Small intestine (tissue), 7 donors: ENCODE measurements at regions not wholly inside any gene's neighbourhood (a gene's known extent, or its start where the extent isn't known, plus 50 kb on each side); places are given as distances from the start of the nearest gene placed in this dataset.

Source experiments
- DNase-seq, 2 donors: peaks; one replicate each; pipeline versions ENCODE4 v3.0.0 to v3.0.0-alpha.2; 2013
- FAIRE-seq: peaks from 2 replicates; lab custom pipeline; 2012; peaks lifted over from hg19 to GRCh38; lab: Jason Lieb, UNC
- H3K27ac ChIP-seq, 3 donors: one replicate each; pipeline ENCODE4 v1.5.1; 2013; ENCODE audit warnings: low read length in 2 of 3, mild to moderate bottlenecking in 2 of 3, control low read depth in 1 of 3, inconsistent platforms in 1 of 3, low read depth in 1 of 3, moderate library complexity in 1 of 3
- H3K27me3 ChIP-seq, 3 donors: one replicate each; pipeline ENCODE4 v1.6.1; 2013; ENCODE audit warnings: low read length in 3 of 3, inconsistent platforms in 1 of 3; ENCODE audit not compliant: control insufficient read depth in 3 of 3, insufficient read depth in 3 of 3
- H3K36me3 ChIP-seq, 3 donors: one replicate each; pipeline ENCODE4 v1.6.1; 2013; ENCODE audit warnings: low read length in 3 of 3, inconsistent platforms in 1 of 3, low read depth in 1 of 3, mild to moderate bottlenecking in 1 of 3, moderate library complexity in 1 of 3; ENCODE audit not compliant: control insufficient read depth in 3 of 3, insufficient read depth in 2 of 3
- H3K4me1 ChIP-seq, 3 donors: one replicate each; pipeline ENCODE4 v1.6.1; 2013; ENCODE audit warnings: low read length in 2 of 3, inconsistent platforms in 1 of 3, low read depth in 1 of 3, mild to moderate bottlenecking in 1 of 3, moderate library complexity in 1 of 3; ENCODE audit not compliant: control insufficient read depth in 3 of 3, insufficient read depth in 2 of 3
- H3K4me3 ChIP-seq, 3 donors: one replicate each; pipeline ENCODE4 v1.5.1; 2013; ENCODE audit warnings: low read length in 3 of 3, control low read depth in 1 of 3, inconsistent platforms in 1 of 3, low read depth in 1 of 3, mild to moderate bottlenecking in 1 of 3, moderate library complexity in 1 of 3
- H3K9me3 ChIP-seq, 2 donors: one replicate each; pipeline ENCODE4 v1.6.1; 2013; ENCODE audit warnings: low read depth in 1 of 2, low read length in 1 of 2; ENCODE audit not compliant: control insufficient read depth in 2 of 2, insufficient read depth in 1 of 2
- WGBS, 3 donors: extraction: QIAGEN DNeasy Blood & Tissue Kit; methylation state at CpG; one replicate each; pipeline ENCODE4 v1.1.7; 2013; 5-methylcytosine and 5-hydroxymethylcytosine counted together
- donor health status: healthy with polysubstance abuse.
- donor health status: control.
- donor health status: control.
- donor health status: Bipolar disorder and iron deficiency.
- donor health status: healthy.

DNA sequence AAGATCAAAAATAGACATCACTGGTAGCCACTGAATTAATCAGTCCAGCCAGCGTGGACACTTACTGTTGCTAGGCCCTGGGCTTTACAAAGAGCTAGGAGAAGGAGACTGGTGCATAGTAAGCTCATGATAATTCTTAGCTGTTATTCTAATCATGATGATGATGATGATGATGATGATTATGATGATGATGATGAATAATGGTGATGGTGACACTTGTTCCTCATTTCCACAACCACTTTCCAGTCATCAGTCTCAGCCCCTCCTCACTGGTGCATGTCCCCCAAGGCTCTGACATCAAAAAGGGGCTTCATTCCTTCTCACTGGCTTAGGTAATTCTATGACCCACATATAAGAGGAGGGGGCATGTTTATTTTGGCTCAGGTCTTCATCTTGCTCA, 701.0 kb downstream of the PTPRU start:
- 84 to 91% (median 88%) methylated on average over 1 of the region's 1 CpG for WGBS, 3 donors
- FAIRE-seq, result no peak

DNA sequence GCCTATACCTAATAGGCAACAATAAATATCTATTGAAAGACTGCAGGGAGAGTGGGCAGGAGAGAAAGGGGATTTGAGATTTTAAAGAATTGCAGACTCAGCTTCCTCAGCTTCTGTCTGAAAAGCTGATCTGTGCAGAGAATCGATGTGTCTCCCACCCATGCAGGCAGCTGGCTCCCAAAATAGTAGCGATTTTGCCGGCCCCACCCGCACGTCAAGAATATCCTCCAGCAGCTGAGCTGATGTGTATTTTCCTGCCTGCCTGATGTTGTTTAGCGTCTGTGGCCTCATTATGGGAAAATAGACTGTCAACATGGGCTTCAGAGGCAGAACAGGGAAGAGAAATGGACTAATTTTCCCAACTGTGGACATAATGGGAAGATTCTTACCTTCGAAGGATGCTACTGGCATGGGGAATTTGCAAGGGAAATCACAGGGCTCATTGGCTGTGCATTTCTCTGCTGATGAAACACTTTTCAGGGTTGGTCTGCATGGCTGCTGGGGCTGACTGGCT, 699.8 kb downstream of the PTPRU start:
- DNase-seq (no peak), FAIRE-seq (no peak)
- WGBS, 3 donors, result 62 to 86% (median 74%) methylated on average over 7 of the region's 7 CpGs
- no peaks in the 10 kb centered on the region for H3K36me3 ChIP-seq
- no peak overlapping the region for H3K4me3 ChIP-seq
- no peaks in the 10 kb centered on the region for H3K9me3 ChIP-seq
- no peaks in the 10 kb centered on the region for H3K4me1 ChIP-seq
- no peak overlapping the region for H3K27ac ChIP-seq
- peaks cover 0 to 5% (median 0%) of the 10 kb centered on the region in 3 donors for H3K27me3 ChIP-seq

More for the DNA sequence above, 701.0 kb downstream of the PTPRU start:
- Histone ChIP-seq H3K27me3 (no peaks in the 10 kb centered on the region), H3K4me3 (no peak overlapping the region), H3K4me1 (no peaks in the 10 kb centered on the region), H3K27ac (no peak overlapping the region), H3K36me3 (no peaks in the 10 kb centered on the region), H3K9me3 (no peaks in the 10 kb centered on the region)
- DNase-seq, result no peak

DNA sequence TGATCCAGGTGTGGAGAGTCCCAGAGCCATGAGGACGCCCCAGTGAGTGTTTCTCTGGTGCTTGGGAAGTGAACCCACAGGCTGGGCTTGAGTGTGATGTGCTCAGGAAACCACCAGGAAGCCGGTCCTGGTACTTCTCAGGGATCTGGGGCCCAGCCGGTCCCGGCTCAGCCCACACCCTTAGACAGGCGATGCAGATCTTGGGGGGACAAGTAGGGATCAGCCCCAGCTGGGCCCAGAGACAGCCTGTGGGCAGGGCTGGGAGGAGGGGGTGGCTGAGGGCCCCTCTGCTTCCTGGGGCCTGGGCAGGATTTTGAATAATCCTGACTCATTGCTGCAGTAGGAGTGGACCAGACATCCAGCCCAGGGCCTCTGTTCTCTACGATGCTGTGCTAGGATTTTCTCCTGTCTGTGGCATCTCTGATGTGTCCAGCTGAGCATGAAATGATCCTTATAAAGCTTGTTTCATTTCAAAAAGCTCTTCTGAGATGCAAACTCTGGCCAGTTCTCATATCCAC, 698.0 kb downstream of the PTPRU start:
- no peaks in the 10 kb centered on the region for H3K4me1 ChIP-seq
- no peaks in the 10 kb centered on the region for H3K36me3 ChIP-seq
- 77 to 84% (median 78%) methylated on average over 6 of the region's 6 CpGs for WGBS, 3 donors
- no peaks in the 10 kb centered on the region for H3K9me3 ChIP-seq
- peaks cover 0 to 5% (median 4%) of the 10 kb centered on the region in 3 donors for H3K27me3 ChIP-seq
- no peak overlapping the region for H3K27ac ChIP-seq
- no peak for FAIRE-seq
- no peak for DNase-seq
- no peak overlapping the region for H3K4me3 ChIP-seq

DNA sequence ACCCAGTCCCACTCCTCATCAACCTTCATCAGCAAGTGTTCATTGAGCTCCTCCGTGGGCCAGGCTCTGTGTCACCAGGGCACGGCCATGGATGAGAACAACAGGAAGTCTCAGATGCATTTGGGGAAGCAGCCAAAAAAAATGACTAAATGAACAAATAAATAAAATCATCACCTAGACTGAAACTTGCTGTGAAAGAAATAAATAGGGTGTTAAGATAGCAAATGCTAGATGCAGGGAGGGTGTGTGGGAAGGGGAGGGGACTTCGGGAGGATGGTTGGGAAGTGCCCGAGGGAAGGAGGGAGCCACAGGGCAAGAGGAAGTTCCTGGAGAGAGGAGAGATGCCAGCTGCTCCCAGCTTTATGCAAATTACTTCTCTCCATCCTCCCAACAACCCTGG, 696.7 kb downstream of the PTPRU start:
- H3K27me3 ChIP-seq, result peaks cover 0 to 5% (median 4%) of the 10 kb centered on the region in 3 donors
- no peak overlapping the region for H3K27ac ChIP-seq
- H3K36me3 ChIP-seq, result no peaks in the 10 kb centered on the region
- H3K9me3 ChIP-seq, result no peaks in the 10 kb centered on the region
- FAIRE-seq, result no peak
- no peak for DNase-seq
- H3K4me3 ChIP-seq, result no peak overlapping the region
- WGBS, 3 donors, result 18 to 28% (median 19%) methylated on average over 4 of the region's 4 CpGs
- no peaks in the 10 kb centered on the region for H3K4me1 ChIP-seq

DNA sequence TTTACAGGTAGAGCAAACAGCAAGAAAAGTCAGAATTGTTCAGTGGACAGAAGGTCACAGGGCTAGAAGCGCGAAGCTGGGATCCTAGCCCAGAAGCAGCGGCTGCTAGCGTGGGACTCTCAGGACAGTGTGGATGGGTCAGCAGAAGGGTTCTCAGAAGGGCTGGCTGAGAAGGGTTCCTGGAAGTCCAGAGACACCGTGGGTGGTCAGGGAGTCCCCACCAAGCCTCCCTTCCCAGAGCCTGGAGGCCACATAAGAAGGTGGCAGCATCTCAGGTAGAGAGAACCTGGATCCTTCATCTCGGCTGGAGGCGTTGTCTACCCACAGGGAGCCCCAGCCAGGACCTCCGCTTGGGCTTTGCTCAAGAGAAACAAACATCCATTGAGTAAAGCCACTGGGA, 696.3 kb downstream of the PTPRU start:
- Histone ChIP-seq H3K27ac (no peak overlapping the region), H3K4me3 (no peak overlapping the region), H3K9me3 (no peaks in the 10 kb centered on the region), H3K36me3 (no peaks in the 10 kb centered on the region), H3K4me1 (no peaks in the 10 kb centered on the region), H3K27me3 (peaks cover 0 to 5% (median 4%) of the 10 kb centered on the region in 3 donors)
- 77 to 84% (median 83%) methylated on average over 8 of the region's 8 CpGs for WGBS, 3 donors
- FAIRE-seq (no peak), DNase-seq (no peak)

DNA sequence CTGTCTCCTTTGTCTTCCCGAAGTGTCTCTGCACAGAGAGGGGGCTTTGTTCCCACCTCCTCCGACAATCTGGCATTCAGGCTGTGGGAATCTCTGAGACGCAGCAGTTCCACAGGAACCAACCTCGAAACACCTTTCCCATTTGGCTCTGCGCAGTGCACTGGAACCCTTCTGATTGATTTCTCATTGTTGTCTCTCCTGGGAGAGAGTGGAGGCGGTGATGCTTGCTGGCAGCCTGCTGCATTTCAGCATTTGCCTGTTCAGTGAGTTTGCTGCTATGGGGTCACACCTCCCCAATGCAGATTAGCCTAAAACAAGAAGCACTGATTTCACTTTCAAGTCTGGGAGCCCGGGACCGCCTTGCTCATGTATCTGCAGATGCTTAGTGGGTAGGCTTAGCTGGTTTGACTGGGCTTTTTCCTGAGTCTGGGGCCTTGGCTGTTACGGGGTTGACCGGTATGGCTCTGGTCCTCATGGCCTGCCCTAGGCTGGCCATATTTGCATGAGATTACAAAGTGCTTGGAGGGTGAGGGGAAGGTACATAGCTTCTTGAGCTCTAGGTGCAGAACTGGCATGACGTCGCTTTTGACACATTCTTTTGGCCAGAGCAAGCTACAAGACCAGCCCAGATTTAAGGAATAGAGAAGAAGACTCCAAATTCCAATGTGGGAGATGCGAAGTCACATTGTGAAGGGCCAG, 695.3 kb downstream of the PTPRU start:
- Histone ChIP-seq H3K4me1 (no peaks in the 10 kb centered on the region), H3K27me3 (peaks cover 0 to 5% (median 4%) of the 10 kb centered on the region in 3 donors), H3K27ac (no peak overlapping the region), H3K36me3 (no peaks in the 10 kb centered on the region), H3K9me3 (no peaks in the 10 kb centered on the region), H3K4me3 (no peak overlapping the region)
- no peak for FAIRE-seq
- DNase-seq, result no peak
- 49 to 69% (median 62%) methylated on average over 13 of the region's 13 CpGs for WGBS, 3 donors

DNA sequence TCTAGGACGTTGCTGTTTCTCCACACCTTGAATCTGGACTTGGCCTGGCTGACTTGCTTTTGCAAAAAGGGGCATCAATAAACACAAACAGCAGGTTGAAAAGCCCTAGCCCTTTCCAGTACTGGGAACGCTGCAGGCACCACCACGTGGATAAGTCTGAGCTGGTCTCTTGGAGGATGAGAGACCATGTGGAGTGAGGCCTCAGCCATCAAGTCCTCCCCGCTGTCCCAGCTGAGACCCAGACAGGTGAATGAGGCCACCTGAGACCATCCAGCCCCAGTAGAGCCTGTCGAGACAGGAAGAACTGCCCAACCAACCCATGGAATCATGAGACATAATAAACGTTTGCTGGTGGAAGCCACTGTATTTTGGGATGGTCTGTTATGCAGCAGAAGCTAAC, 688.7 kb downstream of the PTPRU start:
- H3K27me3 ChIP-seq, result no peaks in the 10 kb centered on the region
- no peaks in the 10 kb centered on the region for H3K36me3 ChIP-seq
- DNase-seq, result no peak
- H3K4me3 ChIP-seq, result no peak overlapping the region
- no peak for FAIRE-seq
- H3K9me3 ChIP-seq, result no peaks in the 10 kb centered on the region
- H3K27ac ChIP-seq, result no peak overlapping the region
- no peaks in the 10 kb centered on the region for H3K4me1 ChIP-seq
- 60 to 73% (median 66%) methylated on average over 6 of the region's 6 CpGs for WGBS, 3 donors

DNA sequence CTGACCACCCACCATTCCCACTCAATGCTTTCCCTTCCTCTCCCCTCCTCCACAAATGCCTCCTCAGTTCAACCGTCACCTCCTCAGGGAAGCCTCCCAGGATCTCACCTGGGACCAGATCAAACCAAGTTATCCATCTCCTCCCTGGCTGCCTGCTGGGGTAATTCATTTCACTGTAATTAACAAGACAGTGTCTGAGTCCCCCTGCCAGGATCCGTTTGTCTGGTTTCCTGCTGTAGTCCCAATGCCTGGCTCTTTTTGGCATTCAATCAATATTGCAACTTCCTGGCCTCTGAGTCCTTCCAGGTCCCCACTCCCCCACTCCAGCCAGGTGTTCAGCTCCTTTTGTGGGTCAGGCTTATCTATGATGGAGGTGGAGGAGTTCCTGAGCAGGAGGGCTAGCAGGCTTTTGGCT, 687.7 kb downstream of the PTPRU start:
- no peaks in the 10 kb centered on the region for H3K36me3 ChIP-seq
- H3K27ac ChIP-seq, result no peak overlapping the region
- no peaks in the 10 kb centered on the region for H3K27me3 ChIP-seq
- H3K4me3 ChIP-seq, result no peak overlapping the region
- 4 to 7% (median 6%) methylated on average over 2 of the region's 2 CpGs for WGBS, 3 donors
- DNase-seq (no peak), FAIRE-seq (no peak)
- no peaks in the 10 kb centered on the region for H3K9me3 ChIP-seq
- no peaks in the 10 kb centered on the region for H3K4me1 ChIP-seq
